ENCODE measurements at regions not wholly inside any gene's neighbourhood (a gene's known extent, or its start where the extent isn't known, plus 50 kb on each side); places are given as distances from the start of the nearest gene placed in this dataset.

DNA sequence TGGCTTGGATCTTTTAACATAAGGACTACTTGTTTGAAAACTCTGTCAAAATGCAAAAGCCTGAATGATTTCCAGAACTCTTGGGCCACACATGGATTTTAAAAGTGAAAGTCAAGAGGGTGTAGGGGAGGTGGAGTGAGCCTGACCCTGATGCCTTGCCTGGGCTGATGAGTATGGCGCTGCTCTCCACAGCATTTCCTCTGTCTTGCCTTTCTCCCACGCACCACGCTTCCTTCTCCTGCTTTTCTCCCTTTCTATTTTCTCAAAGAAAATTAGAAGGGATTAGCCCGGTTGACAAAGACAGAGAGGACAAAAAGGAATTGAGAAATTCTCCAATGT lies 207.0 kb upstream of the CCDC68 start:
- POLR2A ChIA-PET, result no interaction called here
- CTCF ChIA-PET, result no interaction called here
- TF ChIP-seq ARNT (IDR thresholded peaks at IDR 0.05), result no peak
- no peak for TF ChIP-seq LEF1 (IDR thresholded peaks at IDR 0.05; ENCODE audit: borderline replicate concordance)
- no peak for TF ChIP-seq CTBP1 (IDR thresholded peaks at IDR 0.05; ENCODE audit: borderline replicate concordance)
- TF ChIP-seq, protein P1, sequence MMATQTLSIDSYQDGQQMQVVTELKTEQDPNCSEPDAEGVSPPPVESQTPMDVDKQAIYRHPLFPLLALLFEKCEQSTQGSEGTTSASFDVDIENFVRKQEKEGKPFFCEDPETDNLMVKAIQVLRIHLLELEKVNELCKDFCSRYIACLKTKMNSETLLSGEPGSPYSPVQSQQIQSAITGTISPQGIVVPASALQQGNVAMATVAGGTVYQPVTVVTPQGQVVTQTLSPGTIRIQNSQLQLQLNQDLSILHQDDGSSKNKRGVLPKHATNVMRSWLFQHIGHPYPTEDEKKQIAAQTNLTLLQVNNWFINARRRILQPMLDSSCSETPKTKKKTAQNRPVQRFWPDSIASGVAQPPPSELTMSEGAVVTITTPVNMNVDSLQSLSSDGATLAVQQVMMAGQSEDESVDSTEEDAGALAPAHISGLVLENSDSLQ (IDR thresholded peaks at IDR 0.05), result no peak
- no peak for TF ChIP-seq TARDBP (IDR thresholded peaks at IDR 0.05)
- TF ChIP-seq FOXA1 (IDR thresholded peaks at IDR 0.05), result no peak
- TF ChIP-seq ELF4 (IDR thresholded peaks at IDR 0.05), result no peak
- no peak for TF ChIP-seq NFRKB (IDR thresholded peaks at IDR 0.05)
- TF ChIP-seq L3MBTL2 (conservative IDR thresholded peaks at IDR 0.05), result no peak
- TF ChIP-seq FOXM1 (IDR thresholded peaks at IDR 0.05; ENCODE audit: borderline replicate concordance), result no peak
- no peak for TF ChIP-seq HDGF (IDR thresholded peaks at IDR 0.05; ENCODE audit: borderline replicate concordance)
- TF ChIP-seq SP1 (IDR thresholded peaks at IDR 0.05), result no peak
- no peak for TF ChIP-seq ZNF384 (IDR thresholded peaks at IDR 0.05)
- TF ChIP-seq FOXK2 (IDR thresholded peaks at IDR 0.05), result no peak
- TF ChIP-seq BHLHE40 (IDR thresholded peaks at IDR 0.05; ENCODE audit: borderline replicate concordance), result no peak
- no peak for TF ChIP-seq SUZ12 (IDR thresholded peaks at IDR 0.05)
- no peak for DNase-seq (ENCODE audit: extremely low spot score)

- no peak for TF ChIP-seq BHLHE40 (IDR thresholded peaks at IDR 0.05; ENCODE audit: borderline replicate concordance)
- POLR2A ChIA-PET, result no interaction called here
- CTCF ChIA-PET, result no interaction called here
- DNase-seq (ENCODE audit: extremely low spot score), result no peak
Observed at GRCh38 chr18:55163550-55163949, 204.3 kb upstream of the CCDC68 start.

DNA sequence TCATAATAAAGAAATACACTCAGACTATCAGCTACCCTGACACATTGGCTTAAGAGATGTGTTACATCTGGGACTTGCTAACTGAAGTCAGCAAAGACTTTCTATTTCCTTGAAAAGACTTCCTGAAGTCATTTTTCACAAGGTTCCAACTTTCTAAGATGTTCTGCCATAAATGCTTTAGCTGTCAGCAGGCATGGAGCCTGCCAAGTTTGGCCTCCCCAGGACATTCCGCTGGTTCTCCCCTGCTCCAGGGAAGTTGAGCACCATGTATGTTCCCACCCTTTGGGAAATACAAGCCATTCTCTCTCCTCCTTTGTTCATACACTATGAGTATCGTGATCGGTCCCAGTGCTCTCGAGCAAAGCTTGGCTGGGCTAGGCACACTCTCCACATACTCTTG lies 202.7 kb upstream of the CCDC68 start:
- DNase-seq (ENCODE audit: extremely low spot score), result no peak
- ChIA-PET POLR2A (no interaction called here), CTCF (no interaction called here)
- no peak for TF ChIP-seq FOXA1 (IDR thresholded peaks at IDR 0.05)
- TF ChIP-seq, protein P1 (IDR thresholded peaks at IDR 0.05), result no peak
- TF ChIP-seq L3MBTL2 (conservative IDR thresholded peaks at IDR 0.05), result no peak
- no peak for TF ChIP-seq NFRKB (IDR thresholded peaks at IDR 0.05)
- no peak for TF ChIP-seq FOXK2 (IDR thresholded peaks at IDR 0.05)
- no peak for TF ChIP-seq FOXM1 (IDR thresholded peaks at IDR 0.05; ENCODE audit: borderline replicate concordance)
- TF ChIP-seq BHLHE40 (IDR thresholded peaks at IDR 0.05; ENCODE audit: borderline replicate concordance), result no peak
- no peak for TF ChIP-seq ZNF384 (IDR thresholded peaks at IDR 0.05)
- no peak for TF ChIP-seq CTBP1 (IDR thresholded peaks at IDR 0.05; ENCODE audit: borderline replicate concordance)
- no peak for TF ChIP-seq ELF4 (IDR thresholded peaks at IDR 0.05)
- no peak for TF ChIP-seq LEF1 (IDR thresholded peaks at IDR 0.05; ENCODE audit: borderline replicate concordance)
- TF ChIP-seq ARNT (IDR thresholded peaks at IDR 0.05), result no peak
- TF ChIP-seq SUZ12 (IDR thresholded peaks at IDR 0.05), result no peak
- no peak for TF ChIP-seq TARDBP (IDR thresholded peaks at IDR 0.05)

GRCh38 chr18:55159027-55159426 lies 199.8 kb upstream of the CCDC68 start:
- no peak for DNase-seq (ENCODE audit: extremely low spot score)
- ChIA-PET CTCF (no interaction called here), POLR2A (no interaction called here)
- TF ChIP-seq BHLHE40 (IDR thresholded peaks at IDR 0.05; ENCODE audit: borderline replicate concordance) (no peak), HDGF (IDR thresholded peaks at IDR 0.05; ENCODE audit: borderline replicate concordance) (no peak), FOXM1 (IDR thresholded peaks at IDR 0.05; ENCODE audit: borderline replicate concordance) (no peak), NFRKB (IDR thresholded peaks at IDR 0.05) (no peak)
- TF ChIP-seq, protein P1 (IDR thresholded peaks at IDR 0.05), result no peak

- CTCF ChIA-PET, result no interaction called here
- TF ChIP-seq ZNF384 (IDR thresholded peaks at IDR 0.05) (no peak), TARDBP (IDR thresholded peaks at IDR 0.05) (no peak), FOXA1 (IDR thresholded peaks at IDR 0.05) (no peak), FOXM1 (IDR thresholded peaks at IDR 0.05; ENCODE audit: borderline replicate concordance) (no peak), LEF1 (IDR thresholded peaks at IDR 0.05; ENCODE audit: borderline replicate concordance) (no peak), CTBP1 (IDR thresholded peaks at IDR 0.05; ENCODE audit: borderline replicate concordance) (no peak), FOXK2 (IDR thresholded peaks at IDR 0.05) (no peak)
- TF ChIP-seq, protein P1 (IDR thresholded peaks at IDR 0.05), result no peak
- POLR2A ChIA-PET, result no interaction called here
- DNase-seq (ENCODE audit: extremely low spot score), result no peak
Observed at GRCh38 chr18:55158570-55158969, 199.3 kb upstream of the CCDC68 start.

- TF ChIP-seq ARNT (IDR thresholded peaks at IDR 0.05), result no peak
- TF ChIP-seq ZNF384 (IDR thresholded peaks at IDR 0.05), result no peak
- TF ChIP-seq TARDBP (IDR thresholded peaks at IDR 0.05), result no peak
- TF ChIP-seq FOXM1 (IDR thresholded peaks at IDR 0.05; ENCODE audit: borderline replicate concordance), result no peak
- TF ChIP-seq BHLHE40 (IDR thresholded peaks at IDR 0.05; ENCODE audit: borderline replicate concordance), result no peak
- TF ChIP-seq SUZ12 (IDR thresholded peaks at IDR 0.05), result no peak
- TF ChIP-seq FOXK2 (IDR thresholded peaks at IDR 0.05), result no peak
- no peak for TF ChIP-seq CTBP1 (IDR thresholded peaks at IDR 0.05; ENCODE audit: borderline replicate concordance)
- TF ChIP-seq L3MBTL2 (conservative IDR thresholded peaks at IDR 0.05), result no peak
- no peak for TF ChIP-seq HDGF (IDR thresholded peaks at IDR 0.05; ENCODE audit: borderline replicate concordance)
- no peak for TF ChIP-seq FOXA1 (IDR thresholded peaks at IDR 0.05)
- TF ChIP-seq, protein P1 (IDR thresholded peaks at IDR 0.05), result no peak
- no peak for TF ChIP-seq ELF4 (IDR thresholded peaks at IDR 0.05)
- TF ChIP-seq LEF1 (IDR thresholded peaks at IDR 0.05; ENCODE audit: borderline replicate concordance), result no peak
- no peak for TF ChIP-seq NFRKB (IDR thresholded peaks at IDR 0.05)
- TF ChIP-seq SP1 (IDR thresholded peaks at IDR 0.05), result no peak
- ChIA-PET CTCF (no interaction called here), POLR2A (no interaction called here)
- no peak for DNase-seq (ENCODE audit: extremely low spot score)
Observed at GRCh38 chr18:55153346-55153745, 194.1 kb upstream of the CCDC68 start.
